Uterus (tissue), 2 donors: ENCODE measurements at regions not wholly inside any gene's neighbourhood (a gene's known extent, or its start where the extent isn't known, plus 50 kb on each side); places are given as distances from the start of the nearest gene placed in this dataset.

ENCODE experiments used
- POLR2A ChIP-seq, 2 donors: fragments of 450-650 bp; IDR thresholded peaks; one replicate each; pipeline ENCODE4 v1.6.1; 2016; ENCODE audit warnings: antibody characterized with exemption in 2 of 2, mild to moderate bottlenecking in 1 of 2, moderate library complexity in 1 of 2
- TF ChIP-seq, protein P1 (sequence below), 4 experiments: fragments of 200-600 bp in 2 of 4; fragments of 450-650 bp in 2 of 4; sonication (generic) in 2 of 4; IDR thresholded peaks; one replicate each; pipeline ENCODE4 v1.5.1; 2016 to 2019; ENCODE audit warnings: antibody characterized with exemption in 4 of 4, mild to moderate bottlenecking in 2 of 4, moderate library complexity in 1 of 4

DNA sequence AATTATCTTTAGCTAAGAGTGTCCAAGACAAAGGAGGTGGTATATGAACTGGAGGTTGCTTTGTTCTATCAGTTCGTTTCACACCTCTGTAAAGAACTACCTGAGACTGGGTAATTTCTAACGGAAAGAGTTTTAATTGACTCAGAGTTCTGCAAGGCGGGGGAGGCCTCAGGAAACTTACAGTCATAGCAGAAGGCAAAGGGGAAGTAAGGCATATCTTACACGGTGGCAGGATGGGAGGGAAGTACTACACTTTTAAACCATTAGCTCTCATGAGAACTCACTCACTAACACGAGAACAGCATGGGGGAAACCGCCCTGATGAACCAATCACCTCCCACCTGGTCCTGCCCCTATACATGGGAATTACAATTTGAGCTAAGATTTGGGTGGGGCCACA lies 1202.3 kb upstream of the LRRTM3 start:
- TF ChIP-seq, protein P1, sequence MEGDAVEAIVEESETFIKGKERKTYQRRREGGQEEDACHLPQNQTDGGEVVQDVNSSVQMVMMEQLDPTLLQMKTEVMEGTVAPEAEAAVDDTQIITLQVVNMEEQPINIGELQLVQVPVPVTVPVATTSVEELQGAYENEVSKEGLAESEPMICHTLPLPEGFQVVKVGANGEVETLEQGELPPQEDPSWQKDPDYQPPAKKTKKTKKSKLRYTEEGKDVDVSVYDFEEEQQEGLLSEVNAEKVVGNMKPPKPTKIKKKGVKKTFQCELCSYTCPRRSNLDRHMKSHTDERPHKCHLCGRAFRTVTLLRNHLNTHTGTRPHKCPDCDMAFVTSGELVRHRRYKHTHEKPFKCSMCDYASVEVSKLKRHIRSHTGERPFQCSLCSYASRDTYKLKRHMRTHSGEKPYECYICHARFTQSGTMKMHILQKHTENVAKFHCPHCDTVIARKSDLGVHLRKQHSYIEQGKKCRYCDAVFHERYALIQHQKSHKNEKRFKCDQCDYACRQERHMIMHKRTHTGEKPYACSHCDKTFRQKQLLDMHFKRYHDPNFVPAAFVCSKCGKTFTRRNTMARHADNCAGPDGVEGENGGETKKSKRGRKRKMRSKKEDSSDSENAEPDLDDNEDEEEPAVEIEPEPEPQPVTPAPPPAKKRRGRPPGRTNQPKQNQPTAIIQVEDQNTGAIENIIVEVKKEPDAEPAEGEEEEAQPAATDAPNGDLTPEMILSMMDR (IDR thresholded peaks at IDR 0.05) = no peak
- TF ChIP-seq POLR2A (IDR thresholded peaks at IDR 0.05) = no peak
